Fibroblast of skin of left quadriceps (primary cell): ENCODE measurements at regions not wholly inside any gene's neighbourhood (a gene's known extent, or its start where the extent isn't known, plus 50 kb on each side); places are given as distances from the start of the nearest gene placed in this dataset.
"Not testable (repeated sequence)": the region's sequence is repeated elsewhere in the genome, so short reads cannot be mapped to it uniquely, and the experiment has no call there.

Source experiments
- DNase-seq, 2 experiments: peaks; one replicate each; pipeline ENCODE4 v3.0.0-alpha.2; 2013; ENCODE audit warnings: low read depth in 2 of 2

- no peak for DNase-seq
Measured at GRCh38 chr1:187714470-187714869, 885.7 kb downstream of the PLA2G4A start.

GRCh38 chr1:187715483-187715882 is 886.7 kb downstream of the PLA2G4A start:
- DNase-seq = no peak

- DNase-seq = no peak
Measured at GRCh38 chr1:187716160-187716559, 887.4 kb downstream of the PLA2G4A start.

- no peak for DNase-seq
Measured at GRCh38 chr1:187718527-187718926, 889.8 kb downstream of the PLA2G4A start.

- DNase-seq = no peak
Measured at GRCh38 chr1:187721216-187721615, 892.5 kb downstream of the PLA2G4A start.

- no peak for DNase-seq
Measured at GRCh38 chr1:187725216-187725615, 896.5 kb downstream of the PLA2G4A start.

- no peak for DNase-seq
Measured at GRCh38 chr1:187733232-187733631, 904.5 kb downstream of the PLA2G4A start.

GRCh38 chr1:187734427-187734826 is 905.7 kb downstream of the PLA2G4A start:
- DNase-seq = no peak

- DNase-seq = no peak
Measured at GRCh38 chr1:187744665-187745064, 915.9 kb downstream of the PLA2G4A start.

DNA sequence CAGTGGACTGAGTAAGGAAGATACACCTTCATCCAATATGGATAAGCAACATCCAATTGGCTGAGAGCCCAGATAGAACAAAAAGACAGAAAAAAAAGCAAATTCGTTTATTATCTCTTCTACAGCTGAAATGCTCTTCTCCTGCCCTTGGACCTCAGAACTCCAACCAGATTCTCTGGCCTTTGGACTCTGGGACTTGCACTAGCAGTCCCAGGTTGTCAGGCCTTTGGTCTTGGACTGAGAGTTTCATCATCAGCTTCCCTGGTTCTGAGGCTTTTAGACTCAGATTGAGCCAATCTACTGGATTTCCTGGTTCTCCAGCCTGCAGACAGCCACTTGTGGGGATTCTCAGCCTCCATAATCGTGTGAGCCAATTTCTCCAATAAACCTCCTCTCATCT is 926.8 kb downstream of the PLA2G4A start:
- DNase-seq = no peak

GRCh38 chr1:187756684-187757083 is 927.9 kb downstream of the PLA2G4A start:
- not testable (repeated sequence) for DNase-seq

DNA sequence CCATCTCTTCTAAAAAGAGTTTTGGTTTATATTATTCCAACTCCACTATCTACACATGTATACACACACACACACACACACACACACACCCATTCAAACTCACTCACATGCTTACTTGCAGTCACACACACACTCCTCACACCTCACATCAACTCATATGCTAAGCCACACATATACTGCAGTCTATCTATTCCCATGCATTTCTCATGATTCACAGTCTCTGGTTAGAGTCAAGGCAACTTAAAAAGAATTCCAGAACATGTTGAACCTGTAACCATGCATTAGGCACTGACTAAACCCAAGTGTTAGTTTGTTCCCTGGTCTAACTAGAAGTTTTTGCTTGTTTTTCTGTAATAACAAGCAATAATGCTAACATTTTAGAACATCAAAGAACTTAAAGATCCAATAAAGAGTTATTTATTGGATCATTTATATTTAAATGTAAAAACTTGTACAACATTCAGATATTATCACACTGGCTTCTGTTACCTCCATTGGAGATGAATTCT is 931.1 kb downstream of the PLA2G4A start:
- DNase-seq = no peak

DNA sequence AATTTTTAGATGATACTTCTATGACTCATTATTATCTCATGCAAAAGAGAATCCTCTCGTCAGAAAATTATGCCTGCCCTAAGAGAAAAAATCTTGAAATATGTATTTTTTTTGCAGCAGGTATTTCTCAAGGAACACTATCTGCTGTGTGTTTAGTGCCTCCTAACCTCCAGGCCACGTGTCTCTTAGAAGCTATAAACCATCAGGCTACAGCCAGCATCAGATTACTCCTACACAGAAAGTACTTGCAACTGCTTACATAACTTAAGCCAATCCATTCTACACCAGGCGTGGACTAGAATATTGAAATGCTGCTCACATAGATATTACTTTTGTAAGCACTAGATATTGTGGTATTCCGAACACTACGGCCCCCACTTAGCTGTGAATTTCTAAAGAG is 933.4 kb downstream of the PLA2G4A start:
- no peak for DNase-seq

- no peak for DNase-seq
Measured at GRCh38 chr1:187763465-187763864, 934.7 kb downstream of the PLA2G4A start.

GRCh38 chr1:187763976-187764375 is 935.2 kb downstream of the PLA2G4A start:
- DNase-seq = no peak

DNA sequence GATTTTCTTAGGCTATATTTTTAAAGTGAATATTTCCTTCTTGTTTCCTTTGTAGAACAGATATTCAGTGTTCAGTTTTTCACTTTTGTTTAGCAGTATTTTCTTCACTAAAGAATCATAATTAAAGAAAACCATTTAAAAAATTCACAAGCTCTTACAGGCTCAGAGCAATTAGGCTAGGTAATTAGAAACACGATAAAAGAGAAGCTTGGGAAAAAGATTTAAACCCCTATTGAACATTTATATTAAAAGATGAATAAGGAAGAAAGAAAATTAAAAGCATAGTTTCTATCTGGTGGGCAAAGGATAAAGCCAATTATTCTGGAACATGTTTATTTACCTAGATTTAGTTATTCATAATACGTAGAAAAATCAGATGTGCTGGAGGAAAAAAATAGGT is 942.6 kb downstream of the PLA2G4A start:
- DNase-seq = no peak

GRCh38 chr1:187773168-187773567 is 944.4 kb downstream of the PLA2G4A start:
- no peak for DNase-seq

- no peak for DNase-seq
Measured at GRCh38 chr1:187787736-187788135, 959.0 kb downstream of the PLA2G4A start.

GRCh38 chr1:187788718-187789117 is 960.0 kb downstream of the PLA2G4A start:
- DNase-seq = no peak

GRCh38 chr1:187790724-187791123 is 962.0 kb downstream of the PLA2G4A start:
- no peak for DNase-seq

GRCh38 chr1:187794561-187794960 is 965.8 kb downstream of the PLA2G4A start:
- no peak for DNase-seq

DNA sequence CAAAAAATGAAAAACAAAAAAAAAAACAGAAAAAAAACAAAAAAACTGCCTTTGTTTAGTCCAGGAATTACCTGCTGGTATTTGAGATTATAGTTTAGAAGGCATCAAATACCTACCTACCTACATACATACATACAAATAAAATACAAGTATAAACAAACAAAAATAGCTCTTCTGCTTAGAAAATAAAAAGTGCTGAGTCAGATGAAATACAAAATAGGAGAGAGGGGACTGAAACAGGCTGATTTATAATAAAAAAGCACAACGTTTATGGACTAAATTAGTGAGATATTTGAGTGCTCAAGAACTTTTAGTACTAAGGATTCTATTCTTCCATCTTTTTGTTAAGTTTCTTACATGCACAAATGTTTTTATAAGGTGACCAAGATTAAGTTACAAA is 980.8 kb downstream of the PLA2G4A start:
- DNase-seq = no peak

GRCh38 chr1:187816646-187817045 is 987.9 kb downstream of the PLA2G4A start:
- DNase-seq = no peak

DNA sequence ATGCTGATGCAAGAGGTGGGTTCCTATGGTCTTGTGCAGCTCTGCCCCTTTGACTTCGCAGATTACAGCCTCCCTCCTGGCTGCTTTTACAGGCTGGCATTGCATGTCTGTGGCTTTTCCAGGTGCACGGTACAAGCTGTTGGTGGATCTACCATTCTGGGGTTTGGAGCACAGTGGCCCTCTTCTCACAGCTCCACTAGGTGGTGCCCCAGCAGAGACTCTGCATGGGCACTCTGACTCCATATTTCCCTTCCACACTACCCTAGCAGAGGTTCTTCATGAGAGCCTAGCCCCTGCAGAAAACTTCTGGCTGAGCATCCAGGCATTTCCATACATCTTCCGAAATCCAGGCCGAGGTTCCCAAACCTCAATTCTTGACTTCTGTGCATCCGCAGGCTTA is 989.0 kb downstream of the PLA2G4A start:
- no peak for DNase-seq

DNA sequence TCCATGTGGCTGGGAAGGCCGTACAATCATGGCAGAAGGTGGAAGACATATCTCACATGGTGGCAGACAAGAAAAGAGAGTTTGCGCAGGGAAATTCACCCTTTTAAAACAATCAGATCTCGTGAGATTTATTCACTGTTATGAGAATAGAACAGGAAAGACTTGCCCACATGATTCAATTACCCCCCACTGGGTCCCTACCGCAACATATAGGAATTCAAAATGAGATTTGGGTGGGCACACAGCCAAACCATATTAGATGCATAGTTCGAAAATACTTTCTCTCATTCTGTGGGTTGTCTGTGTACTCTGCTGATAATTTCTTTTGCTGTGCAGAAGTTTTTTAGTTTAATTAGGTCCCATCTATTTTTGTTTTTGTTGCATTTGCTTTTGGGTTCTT is 990.3 kb downstream of the PLA2G4A start:
- DNase-seq = peak in 1 of 2 experiments; percentile 15
